ENCODE measurements at regions not wholly inside any gene's neighbourhood (a gene's known extent, or its start where the extent isn't known, plus 50 kb on each side); places are given as distances from the start of the nearest gene placed in this dataset.

DNA sequence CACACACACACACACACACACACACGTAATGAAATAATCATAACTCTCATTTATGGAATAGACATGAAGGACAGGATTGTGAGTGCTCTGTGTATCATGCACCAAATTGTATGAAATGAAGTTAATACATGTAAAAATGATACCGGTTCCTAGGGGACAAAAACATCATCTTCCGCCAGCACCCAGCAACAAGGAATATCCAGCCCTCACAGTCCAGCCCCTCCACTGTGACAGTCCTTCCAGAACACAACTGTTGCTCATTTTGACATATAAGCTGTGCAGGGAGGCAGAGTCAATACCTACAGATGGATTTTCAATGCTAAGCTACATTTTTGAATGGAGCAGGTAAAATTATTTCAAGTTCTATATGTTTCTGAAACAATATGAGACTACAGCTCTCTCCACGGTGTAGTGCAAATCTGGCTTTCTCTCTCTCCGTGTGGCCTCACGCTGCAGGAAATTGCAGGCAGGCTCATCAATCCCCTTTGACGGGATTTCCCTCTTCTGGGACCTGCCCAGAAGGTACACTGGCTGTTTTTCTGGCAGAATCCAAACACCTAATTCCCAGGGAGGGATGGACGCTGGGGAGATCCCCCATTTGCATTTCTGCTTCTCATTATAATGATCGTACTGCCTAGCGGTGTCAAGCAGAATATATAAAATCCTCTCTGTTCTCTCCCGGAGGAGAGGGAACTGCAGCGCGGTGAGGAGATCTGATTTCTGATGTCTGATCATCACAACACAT lies 494.0 kb downstream of the LIG4 start:
- Histone ChIP-seq H4K20me1 (replicated peaks; ENCODE audit: control insufficient read depth, insufficient read depth, low read length) (no peaks in the 10 kb centered on the region), H3K27ac (ENCODE audit: extremely low read depth, low read depth, low read length) (no peak overlapping the region), H2AFZ (ENCODE audit: low read depth, low read length) (no peak overlapping the region), H3K9ac (ENCODE audit: insufficient read depth in 1 of 2, low read depth in 2 of 2, low read length in 2 of 2) (no peak overlapping the region), H3K9me3 (replicated peaks; ENCODE audit: control insufficient read depth, insufficient read depth, low read depth, low read length) (no peaks in the 10 kb centered on the region), H3K36me3 (ENCODE audit: control insufficient read depth, insufficient read depth, low read length) (no peaks in the 10 kb centered on the region), H3K79me2 (ENCODE audit: control insufficient read depth, insufficient read depth, low read length) (no peaks in the 10 kb centered on the region), H3K4me2 (ENCODE audit: insufficient read depth, low read length) (no peak overlapping the region), H3K4me1 (replicated peaks in 1 of 2; ENCODE audit: control insufficient read depth in 2 of 2, insufficient read depth in 2 of 2, low read length in 2 of 2) (no peaks in the 10 kb centered on the region), H3K27me3 (ENCODE audit: control insufficient read depth in 2 of 2, insufficient read depth in 2 of 2, low read length in 2 of 2) (no peaks in the 10 kb centered on the region), H3K4me3 (no peak overlapping the region), H3K9me1 (ENCODE audit: control insufficient read depth, insufficient read depth, low read length) (no peaks in the 10 kb centered on the region)
- BruUV-seq (replicated peaks): no TSS peak
- TF ChIP-seq ILK (tag; IDR thresholded peaks at IDR 0.05; ENCODE audit: borderline replicate concordance, low read depth) (no peak), ZNF140 (CRISPR knock-in tag; IDR thresholded peaks at IDR 0.05) (no peak), RB1 (IDR thresholded peaks at IDR 0.05; ENCODE audit: low read depth) (no peak), LEF1 (IDR thresholded peaks at IDR 0.05) (no peak), HCFC1 (IDR thresholded peaks at IDR 0.05; ENCODE audit: low read depth, low read length) (no peak), NFE2 (IDR thresholded peaks at IDR 0.05; ENCODE audit: low read depth) (no peak), MTA1 (IDR thresholded peaks at IDR 0.05; ENCODE audit: borderline replicate concordance) (no peak), ZNF75A (CRISPR knock-in tag; IDR thresholded peaks at IDR 0.05) (no peak), ZNF778 (CRISPR knock-in tag; IDR thresholded peaks at IDR 0.05) (no peak), ZNF592 (IDR thresholded peaks at IDR 0.05) (no peak), ZFX (CRISPR knock-in tag; IDR thresholded peaks at IDR 0.05) (no peak), ZNF143 (CRISPR knock-in tag; IDR thresholded peaks at IDR 0.05) (no peak), ZNF57 (CRISPR knock-in tag; IDR thresholded peaks at IDR 0.05) (no peak)
- TF ChIP-seq, protein P1, sequence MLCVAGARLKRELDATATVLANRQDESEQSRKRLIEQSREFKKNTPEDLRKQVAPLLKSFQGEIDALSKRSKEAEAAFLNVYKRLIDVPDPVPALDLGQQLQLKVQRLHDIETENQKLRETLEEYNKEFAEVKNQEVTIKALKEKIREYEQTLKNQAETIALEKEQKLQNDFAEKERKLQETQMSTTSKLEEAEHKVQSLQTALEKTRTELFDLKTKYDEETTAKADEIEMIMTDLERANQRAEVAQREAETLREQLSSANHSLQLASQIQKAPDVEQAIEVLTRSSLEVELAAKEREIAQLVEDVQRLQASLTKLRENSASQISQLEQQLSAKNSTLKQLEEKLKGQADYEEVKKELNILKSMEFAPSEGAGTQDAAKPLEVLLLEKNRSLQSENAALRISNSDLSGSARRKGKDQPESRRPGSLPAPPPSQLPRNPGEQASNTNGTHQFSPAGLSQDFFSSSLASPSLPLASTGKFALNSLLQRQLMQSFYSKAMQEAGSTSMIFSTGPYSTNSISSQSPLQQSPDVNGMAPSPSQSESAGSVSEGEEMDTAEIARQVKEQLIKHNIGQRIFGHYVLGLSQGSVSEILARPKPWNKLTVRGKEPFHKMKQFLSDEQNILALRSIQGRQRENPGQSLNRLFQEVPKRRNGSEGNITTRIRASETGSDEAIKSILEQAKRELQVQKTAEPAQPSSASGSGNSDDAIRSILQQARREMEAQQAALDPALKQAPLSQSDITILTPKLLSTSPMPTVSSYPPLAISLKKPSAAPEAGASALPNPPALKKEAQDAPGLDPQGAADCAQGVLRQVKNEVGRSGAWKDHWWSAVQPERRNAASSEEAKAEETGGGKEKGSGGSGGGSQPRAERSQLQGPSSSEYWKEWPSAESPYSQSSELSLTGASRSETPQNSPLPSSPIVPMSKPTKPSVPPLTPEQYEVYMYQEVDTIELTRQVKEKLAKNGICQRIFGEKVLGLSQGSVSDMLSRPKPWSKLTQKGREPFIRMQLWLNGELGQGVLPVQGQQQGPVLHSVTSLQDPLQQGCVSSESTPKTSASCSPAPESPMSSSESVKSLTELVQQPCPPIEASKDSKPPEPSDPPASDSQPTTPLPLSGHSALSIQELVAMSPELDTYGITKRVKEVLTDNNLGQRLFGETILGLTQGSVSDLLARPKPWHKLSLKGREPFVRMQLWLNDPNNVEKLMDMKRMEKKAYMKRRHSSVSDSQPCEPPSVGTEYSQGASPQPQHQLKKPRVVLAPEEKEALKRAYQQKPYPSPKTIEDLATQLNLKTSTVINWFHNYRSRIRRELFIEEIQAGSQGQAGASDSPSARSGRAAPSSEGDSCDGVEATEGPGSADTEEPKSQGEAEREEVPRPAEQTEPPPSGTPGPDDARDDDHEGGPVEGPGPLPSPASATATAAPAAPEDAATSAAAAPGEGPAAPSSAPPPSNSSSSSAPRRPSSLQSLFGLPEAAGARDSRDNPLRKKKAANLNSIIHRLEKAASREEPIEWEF (CRISPR knock-in tag; IDR thresholded peaks at IDR 0.05): no peak
- in situ Hi-C loops (cut with MboI): no loop called here
- no peak for ATAC-seq
- DNase-seq (ENCODE audit: extremely low read depth in 1 of 4, low spot score in 3 of 4): no peak
- WGBS (ENCODE audit: insufficient coverage, low coverage, missing lambda C conversion rate): 0% methylated on average over 10 of the region's 13 CpGs
- CTCF ChIA-PET (ENCODE audit: low intra/inter-chr PET ratio): no interaction called here
- POLR2A ChIA-PET: no interaction called here
- no peak for FAIRE-seq
- intact Hi-C loops (cut with micrococcal nuclease): no loop called here

Data from K562 (cell line).